ENCODE measurements at regions not wholly inside any gene's neighbourhood (a gene's known extent, or its start where the extent isn't known, plus 50 kb on each side); places are given as distances from the start of the nearest gene placed in this dataset.

- no peaks in the 10 kb centered on the region for H3K9me3 ChIP-seq (ENCODE audit: control insufficient read depth in 1 of 2, low read length in 2 of 2)
- no peaks in the 10 kb centered on the region for H3K4me1 ChIP-seq (ENCODE audit: insufficient read depth, low read length)
- no peaks in the 10 kb centered on the region for H3K27me3 ChIP-seq (ENCODE audit: insufficient read depth, low read length)
- no peak overlapping the region for H3K27ac ChIP-seq (ENCODE audit: low read depth, low read length)
- Mint-ChIP-seq H3K4me3 (no peak overlapping the region), H3K27me3 (peaks cover 10 to 12% of the 10 kb centered on the region in 2 donors), H3K9me3 (peaks cover 0 to 25% (median 6%) of the 10 kb centered on the region in 8 donors), H3K4me1 (no peaks in the 10 kb centered on the region), H3K27ac (no peak overlapping the region), H3K36me3 (no peaks in the 10 kb centered on the region)
- no peak overlapping the region for H3K4me3 ChIP-seq (ENCODE audit: low read length in 2 of 2)
- no peaks in the 10 kb centered on the region for H3K36me3 ChIP-seq (ENCODE audit: insufficient read depth, low read length)
- DNase-seq, result no peak
- CTCF ChIA-PET (ENCODE audit: partially characterized antibody), result no interaction called here
- POLR2A ChIA-PET (ENCODE audit: partially characterized antibody), result no interaction called here
- intact Hi-C loops (cut with micrococcal nuclease), result no loop called here
Measured at GRCh38 chr4:82005158-82005557, 368.6 kb downstream of the HNRNPD start.

GRCh38 chr4:81997313-81997712, 376.5 kb downstream of the HNRNPD start:
- Histone ChIP-seq H3K27me3 (ENCODE audit: insufficient read depth, low read length) (no peaks in the 10 kb centered on the region), H3K27ac (ENCODE audit: low read depth, low read length) (no peak overlapping the region), H3K4me1 (ENCODE audit: insufficient read depth, low read length) (no peaks in the 10 kb centered on the region), H3K36me3 (ENCODE audit: insufficient read depth, low read length) (no peaks in the 10 kb centered on the region), H3K9me3 (ENCODE audit: control insufficient read depth in 1 of 2, low read length in 2 of 2) (no peaks in the 10 kb centered on the region), H3K4me3 (ENCODE audit: low read length in 2 of 2) (no peak overlapping the region)
- ChIA-PET CTCF (ENCODE audit: partially characterized antibody) (no interaction called here), POLR2A (ENCODE audit: partially characterized antibody) (no interaction called here)
- DNase-seq, result no peak
- peaks cover 0 to 7% (median 4%) of the 10 kb centered on the region in 8 donors for H3K9me3 Mint-ChIP-seq
- no peak overlapping the region for H3K4me3 Mint-ChIP-seq
- no peaks in the 10 kb centered on the region for H3K4me1 Mint-ChIP-seq
- no peaks in the 10 kb centered on the region for H3K36me3 Mint-ChIP-seq
- intact Hi-C loops (cut with micrococcal nuclease), result no loop called here
- no peaks in the 10 kb centered on the region for H3K27me3 Mint-ChIP-seq
- no peak overlapping the region for H3K27ac Mint-ChIP-seq

GRCh38 chr4:81990898-81991297, 382.9 kb downstream of the HNRNPD start:
- intact Hi-C loops (cut with micrococcal nuclease), result no loop called here
- H3K36me3 Mint-ChIP-seq, result no peaks in the 10 kb centered on the region
- H3K4me1 ChIP-seq (ENCODE audit: insufficient read depth, low read length), result no peaks in the 10 kb centered on the region
- no peak overlapping the region for H3K4me3 Mint-ChIP-seq
- H3K27ac Mint-ChIP-seq, result no peak overlapping the region
- no peak overlapping the region for H3K27ac ChIP-seq (ENCODE audit: low read depth, low read length)
- H3K4me1 Mint-ChIP-seq, result no peaks in the 10 kb centered on the region
- peaks cover under 1 to 6% of the 10 kb centered on the region in 2 donors for H3K27me3 Mint-ChIP-seq
- no peaks in the 10 kb centered on the region for H3K36me3 ChIP-seq (ENCODE audit: insufficient read depth, low read length)
- H3K27me3 ChIP-seq (ENCODE audit: insufficient read depth, low read length), result peaks cover 2% of the 10 kb centered on the region
- no peaks in the 10 kb centered on the region for H3K9me3 Mint-ChIP-seq
- no peak for DNase-seq
- ChIA-PET CTCF (ENCODE audit: partially characterized antibody) (no interaction called here), POLR2A (ENCODE audit: partially characterized antibody) (no interaction called here)
- H3K4me3 ChIP-seq (ENCODE audit: low read length in 2 of 2), result no peak overlapping the region
- no peaks in the 10 kb centered on the region for H3K9me3 ChIP-seq (ENCODE audit: control insufficient read depth in 1 of 2, low read length in 2 of 2)

GRCh38 chr4:81990211-81990610, 383.6 kb downstream of the HNRNPD start:
- Histone ChIP-seq H3K27me3 (ENCODE audit: insufficient read depth, low read length) (peaks cover 4% of the 10 kb centered on the region), H3K36me3 (ENCODE audit: insufficient read depth, low read length) (no peaks in the 10 kb centered on the region), H3K4me3 (ENCODE audit: low read length in 2 of 2) (no peak overlapping the region), H3K9me3 (ENCODE audit: control insufficient read depth in 1 of 2, low read length in 2 of 2) (no peaks in the 10 kb centered on the region), H3K27ac (ENCODE audit: low read depth, low read length) (no peak overlapping the region), H3K4me1 (ENCODE audit: insufficient read depth, low read length) (no peaks in the 10 kb centered on the region)
- Mint-ChIP-seq H3K27me3 (peaks cover 3 to 6% of the 10 kb centered on the region in 2 donors), H3K4me3 (no peak overlapping the region), H3K27ac (no peak overlapping the region), H3K9me3 (no peaks in the 10 kb centered on the region), H3K4me1 (no peaks in the 10 kb centered on the region), H3K36me3 (no peaks in the 10 kb centered on the region)
- DNase-seq, result no peak
- intact Hi-C loops (cut with micrococcal nuclease), result no loop called here
- ChIA-PET CTCF (ENCODE audit: partially characterized antibody) (no interaction called here), POLR2A (ENCODE audit: partially characterized antibody) (no interaction called here)

- H3K27me3 Mint-ChIP-seq, result peaks cover 3 to 6% of the 10 kb centered on the region in 2 donors
- no peak overlapping the region for H3K4me3 Mint-ChIP-seq
- no peaks in the 10 kb centered on the region for H3K4me1 Mint-ChIP-seq
- intact Hi-C loops (cut with micrococcal nuclease), result no loop called here
- H3K4me1 ChIP-seq (ENCODE audit: insufficient read depth, low read length), result no peaks in the 10 kb centered on the region
- H3K36me3 ChIP-seq (ENCODE audit: insufficient read depth, low read length), result no peaks in the 10 kb centered on the region
- no peaks in the 10 kb centered on the region for H3K36me3 Mint-ChIP-seq
- H3K9me3 ChIP-seq (ENCODE audit: control insufficient read depth in 1 of 2, low read length in 2 of 2), result no peaks in the 10 kb centered on the region
- no peak overlapping the region for H3K4me3 ChIP-seq (ENCODE audit: low read length in 2 of 2)
- ChIA-PET POLR2A (ENCODE audit: partially characterized antibody) (no interaction called here), CTCF (ENCODE audit: partially characterized antibody) (no interaction called here)
- no peak for DNase-seq
- no peaks in the 10 kb centered on the region for H3K9me3 Mint-ChIP-seq
- no peak overlapping the region for H3K27ac ChIP-seq (ENCODE audit: low read depth, low read length)
- H3K27ac Mint-ChIP-seq, result no peak overlapping the region
- peaks cover 4% of the 10 kb centered on the region for H3K27me3 ChIP-seq (ENCODE audit: insufficient read depth, low read length)
Measured at GRCh38 chr4:81989202-81989601, 384.6 kb downstream of the HNRNPD start.

GRCh38 chr4:81988178-81988577, 385.6 kb downstream of the HNRNPD start:
- no peak overlapping the region for H3K27ac Mint-ChIP-seq
- no peaks in the 10 kb centered on the region for H3K36me3 Mint-ChIP-seq
- no peaks in the 10 kb centered on the region for H3K4me1 Mint-ChIP-seq
- DNase-seq, result no peak
- H3K4me3 Mint-ChIP-seq, result no peak overlapping the region
- intact Hi-C loops (cut with micrococcal nuclease), result no loop called here
- no peak overlapping the region for H3K4me3 ChIP-seq (ENCODE audit: low read length in 2 of 2)
- H3K27me3 ChIP-seq (ENCODE audit: insufficient read depth, low read length), result peaks cover 4% of the 10 kb centered on the region
- no peaks in the 10 kb centered on the region for H3K9me3 Mint-ChIP-seq
- peaks cover 3 to 6% of the 10 kb centered on the region in 2 donors for H3K27me3 Mint-ChIP-seq
- H3K9me3 ChIP-seq (ENCODE audit: control insufficient read depth in 1 of 2, low read length in 2 of 2), result no peaks in the 10 kb centered on the region
- H3K27ac ChIP-seq (ENCODE audit: low read depth, low read length), result no peak overlapping the region
- CTCF ChIA-PET (ENCODE audit: partially characterized antibody), result no interaction called here
- no peaks in the 10 kb centered on the region for H3K36me3 ChIP-seq (ENCODE audit: insufficient read depth, low read length)
- no peaks in the 10 kb centered on the region for H3K4me1 ChIP-seq (ENCODE audit: insufficient read depth, low read length)
- POLR2A ChIA-PET (ENCODE audit: partially characterized antibody), result no interaction called here

GRCh38 chr4:81984746-81985145, 389.0 kb downstream of the HNRNPD start:
- no peaks in the 10 kb centered on the region for H3K36me3 Mint-ChIP-seq
- no peaks in the 10 kb centered on the region for H3K9me3 ChIP-seq (ENCODE audit: control insufficient read depth in 1 of 2, low read length in 2 of 2)
- ChIA-PET POLR2A (ENCODE audit: partially characterized antibody) (no interaction called here), CTCF (ENCODE audit: partially characterized antibody) (no interaction called here)
- no peak overlapping the region for H3K27ac Mint-ChIP-seq
- H3K9me3 Mint-ChIP-seq, result no peaks in the 10 kb centered on the region
- H3K4me3 Mint-ChIP-seq, result no peak overlapping the region
- no peak overlapping the region for H3K4me3 ChIP-seq (ENCODE audit: low read length in 2 of 2)
- peaks cover 3 to 6% of the 10 kb centered on the region in 2 donors for H3K27me3 Mint-ChIP-seq
- no peaks in the 10 kb centered on the region for H3K4me1 Mint-ChIP-seq
- H3K36me3 ChIP-seq (ENCODE audit: insufficient read depth, low read length), result no peaks in the 10 kb centered on the region
- H3K27ac ChIP-seq (ENCODE audit: low read depth, low read length), result no peak overlapping the region
- peaks cover 4% of the 10 kb centered on the region for H3K27me3 ChIP-seq (ENCODE audit: insufficient read depth, low read length)
- H3K4me1 ChIP-seq (ENCODE audit: insufficient read depth, low read length), result no peaks in the 10 kb centered on the region
- no peak for DNase-seq
- intact Hi-C loops (cut with micrococcal nuclease), result no loop called here

- Histone ChIP-seq H3K27me3 (ENCODE audit: insufficient read depth, low read length) (peaks cover 4% of the 10 kb centered on the region), H3K36me3 (ENCODE audit: insufficient read depth, low read length) (no peaks in the 10 kb centered on the region), H3K27ac (ENCODE audit: low read depth, low read length) (no peak overlapping the region), H3K4me3 (ENCODE audit: low read length in 2 of 2) (no peak overlapping the region), H3K4me1 (ENCODE audit: insufficient read depth, low read length) (no peaks in the 10 kb centered on the region), H3K9me3 (ENCODE audit: control insufficient read depth in 1 of 2, low read length in 2 of 2) (no peaks in the 10 kb centered on the region)
- CTCF ChIA-PET (ENCODE audit: partially characterized antibody), result no interaction called here
- POLR2A ChIA-PET (ENCODE audit: partially characterized antibody), result no interaction called here
- DNase-seq, result no peak
- Mint-ChIP-seq H3K9me3 (no peaks in the 10 kb centered on the region), H3K27me3 (peaks cover under 1 to 3% of the 10 kb centered on the region in 2 donors), H3K36me3 (no peaks in the 10 kb centered on the region), H3K4me1 (no peaks in the 10 kb centered on the region), H3K27ac (no peak overlapping the region), H3K4me3 (no peak overlapping the region)
- intact Hi-C loops (cut with micrococcal nuclease), result no loop called here
Measured at GRCh38 chr4:81982846-81983540, 390.8 kb downstream of the HNRNPD start.
